ENCODE measurements at regions not wholly inside any gene's neighbourhood (a gene's known extent, or its start where the extent isn't known, plus 50 kb on each side); places are given as distances from the start of the nearest gene placed in this dataset.

DNA sequence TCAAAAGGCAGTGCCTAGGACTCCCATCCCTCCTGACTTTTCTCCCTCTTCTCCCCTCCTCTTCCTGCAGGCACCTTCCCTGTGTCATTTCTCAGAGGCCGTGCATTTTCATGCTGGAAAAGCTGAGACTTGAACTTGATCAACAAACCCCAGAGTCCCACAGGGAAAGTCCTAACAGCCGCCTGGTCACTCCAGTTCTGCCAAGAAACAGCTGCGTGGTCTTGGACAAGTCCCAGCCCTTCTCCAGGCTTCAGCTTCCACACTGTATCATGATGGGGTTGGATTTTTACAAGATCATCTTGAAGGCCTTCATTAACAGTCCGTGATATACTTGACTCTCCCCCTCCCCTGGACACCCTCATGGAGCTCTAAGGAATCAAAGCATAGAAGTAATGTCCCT, 366.0 kb downstream of the BCOR start:
- Histone ChIP-seq H3K9me3 (ENCODE audit: insufficient read depth, low read depth, low read length) (no peaks in the 10 kb centered on the region), H3K4me1 (ENCODE audit: insufficient read depth, low read length) (peaks cover 5% of the 10 kb centered on the region; the same call in 1 of the 2 replicates), H3K27me3 (ENCODE audit: insufficient read depth, low read length) (no peaks in the 10 kb centered on the region), H3K27ac (ENCODE audit: low read depth, low read length) (no peak overlapping the region), H3K4me3 (ENCODE audit: low read length) (no peak overlapping the region), H3K9ac (ENCODE audit: low read depth, low read length) (no peak overlapping the region), H3K36me3 (ENCODE audit: insufficient read depth, low read length) (no peaks in the 10 kb centered on the region)
- 92% methylated on average over 3 of the region's 4 CpGs for WGBS

DNA sequence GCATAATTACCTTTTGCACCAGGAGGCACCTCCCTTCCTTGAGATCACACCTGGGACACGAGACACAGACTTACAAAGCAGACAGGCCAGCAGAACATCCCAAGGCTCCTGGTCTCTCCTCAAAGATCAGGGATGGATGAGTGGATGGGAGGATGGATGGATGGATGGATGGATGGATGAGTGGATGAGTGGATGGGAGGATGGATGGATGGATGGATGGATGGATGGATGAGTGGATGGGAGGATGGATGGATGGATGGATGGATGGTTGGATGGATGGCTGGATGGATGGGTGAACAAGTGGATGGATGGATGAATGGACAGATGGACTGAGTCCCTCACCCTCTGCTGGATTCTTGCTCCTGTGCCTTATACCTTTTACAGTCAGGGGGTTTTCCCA, 364.0 kb downstream of the BCOR start:
- Histone ChIP-seq H3K27ac (ENCODE audit: low read depth, low read length) (no peak overlapping the region), H3K27me3 (ENCODE audit: insufficient read depth, low read length) (no peaks in the 10 kb centered on the region), H3K36me3 (ENCODE audit: insufficient read depth, low read length) (no peaks in the 10 kb centered on the region), H3K9me3 (ENCODE audit: insufficient read depth, low read depth, low read length) (no peaks in the 10 kb centered on the region), H3K4me3 (ENCODE audit: low read length) (no peak overlapping the region), H3K9ac (ENCODE audit: low read depth, low read length) (no peak overlapping the region), H3K4me1 (ENCODE audit: insufficient read depth, low read length) (peaks cover 5% of the 10 kb centered on the region; the same call in 1 of the 2 replicates)
- WGBS: 92% methylated on average over 1 of the region's 1 CpG

DNA sequence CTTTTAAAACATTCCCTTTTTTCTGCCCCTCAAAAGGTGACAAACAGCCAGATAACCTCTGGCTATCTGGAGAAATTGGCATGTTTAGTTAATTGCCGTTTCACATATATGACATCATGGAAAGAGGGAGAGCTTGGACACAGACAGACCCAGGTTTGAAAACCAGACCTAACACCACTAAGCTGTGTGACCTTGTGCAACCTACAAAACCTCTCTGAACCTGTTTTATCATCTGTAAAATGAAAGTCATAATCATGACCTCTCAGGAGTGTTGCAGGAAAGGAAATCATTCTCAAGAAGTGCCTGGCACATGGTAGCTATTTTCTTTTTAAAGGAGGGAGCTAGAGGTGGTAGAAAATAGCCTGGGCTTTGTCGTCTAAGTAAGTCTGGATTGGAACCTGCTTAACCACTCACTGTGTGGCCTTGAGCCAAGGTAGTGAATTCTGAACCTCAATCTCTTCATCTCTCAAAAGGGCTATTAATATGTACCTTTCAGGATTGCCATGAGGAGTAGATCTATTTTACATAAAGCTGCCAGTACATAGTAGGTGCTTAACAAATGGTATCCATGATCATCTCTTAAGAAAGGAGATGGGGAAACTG, 363.5 kb downstream of the BCOR start:
- 79% methylated on average over 2 of the region's 2 CpGs for WGBS
- no peak overlapping the region for H3K27ac ChIP-seq (ENCODE audit: low read depth, low read length)
- H3K9ac ChIP-seq (ENCODE audit: low read depth, low read length): no peak overlapping the region
- H3K36me3 ChIP-seq (ENCODE audit: insufficient read depth, low read length): no peaks in the 10 kb centered on the region
- peaks cover 5% of the 10 kb centered on the region; the same call in 1 of the 2 replicates for H3K4me1 ChIP-seq (ENCODE audit: insufficient read depth, low read length)
- no peaks in the 10 kb centered on the region for H3K27me3 ChIP-seq (ENCODE audit: insufficient read depth, low read length)
- no peaks in the 10 kb centered on the region for H3K9me3 ChIP-seq (ENCODE audit: insufficient read depth, low read depth, low read length)
- H3K4me3 ChIP-seq (ENCODE audit: low read length): no peak overlapping the region

DNA sequence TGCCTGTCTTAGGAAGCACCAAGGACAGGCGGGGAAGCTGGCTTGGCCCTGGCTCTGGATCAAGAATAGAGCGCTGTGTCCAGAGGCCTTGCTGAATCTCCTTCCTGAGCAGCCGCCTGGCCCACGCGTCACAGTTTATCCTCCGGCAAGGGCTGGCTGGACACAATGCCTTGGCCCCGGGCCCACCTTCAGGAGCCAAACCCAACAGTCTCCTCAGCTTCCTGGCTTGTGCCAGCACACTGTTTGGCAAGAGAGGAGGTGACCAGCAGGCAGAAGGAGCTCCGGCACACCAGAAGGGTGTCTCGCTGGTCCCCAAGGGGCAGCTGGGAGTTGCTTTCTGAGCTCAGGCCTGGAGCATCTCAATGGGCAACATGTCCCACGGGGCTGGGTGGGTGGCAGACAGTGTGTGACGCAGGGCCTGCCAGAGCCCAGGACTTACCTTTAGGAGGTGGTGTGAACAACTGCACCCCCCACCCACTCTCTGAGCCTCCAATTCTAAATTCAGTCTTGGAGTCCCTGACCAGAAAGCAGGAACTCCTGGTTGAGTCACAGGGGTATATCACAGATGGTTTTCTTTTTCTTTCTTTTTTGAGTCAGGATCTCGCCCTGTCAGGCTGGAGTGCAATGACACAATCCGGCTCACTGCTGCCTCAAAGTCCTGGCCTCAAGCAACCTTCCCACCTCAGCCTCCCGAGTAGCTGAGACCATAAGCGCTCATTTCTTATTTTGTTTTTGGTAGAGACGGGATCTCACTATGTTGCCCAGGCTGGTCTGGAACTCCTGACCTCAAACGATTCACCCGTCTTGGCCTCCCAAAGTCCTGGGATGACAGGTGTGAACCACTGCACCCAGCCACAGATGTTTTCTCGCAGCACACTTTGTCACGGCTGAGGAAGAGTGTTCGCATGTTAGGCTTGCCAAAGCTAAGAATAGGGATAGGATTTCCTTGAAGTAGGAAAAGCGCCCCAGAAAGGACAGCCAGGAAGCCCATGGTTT, 361.2 kb downstream of the BCOR start:
- Histone ChIP-seq H3K4me1 (ENCODE audit: insufficient read depth, low read length) (no peaks in the 10 kb centered on the region), H3K4me3 (ENCODE audit: low read length) (no peak overlapping the region), H3K9me3 (ENCODE audit: insufficient read depth, low read depth, low read length) (no peaks in the 10 kb centered on the region), H3K27ac (ENCODE audit: low read depth, low read length) (no peak overlapping the region), H3K9ac (ENCODE audit: low read depth, low read length) (no peak overlapping the region), H3K36me3 (ENCODE audit: insufficient read depth, low read length) (no peaks in the 10 kb centered on the region), H3K27me3 (ENCODE audit: insufficient read depth, low read length) (no peaks in the 10 kb centered on the region)
- 93% methylated on average over 22 of the region's 22 CpGs for WGBS

DNA sequence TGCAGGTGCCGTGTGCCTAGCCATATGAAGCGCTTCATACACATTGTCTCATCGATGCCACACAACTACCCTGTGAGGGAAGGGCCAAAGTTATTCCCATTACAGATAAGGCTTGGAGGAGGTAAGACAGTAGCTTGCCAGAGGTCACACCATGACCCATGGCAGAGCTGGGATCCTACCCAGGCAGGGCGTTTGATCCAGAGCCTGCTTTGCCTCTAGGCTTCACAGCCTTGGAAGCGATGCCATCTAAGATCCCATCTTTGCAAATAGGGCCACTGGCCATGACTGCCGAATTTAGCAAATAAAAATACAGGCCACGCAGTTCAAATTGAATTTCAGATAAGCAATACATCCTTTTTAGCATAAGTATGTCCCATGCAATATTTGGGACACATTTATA, 358.2 kb downstream of the BCOR start:
- no peaks in the 10 kb centered on the region for H3K36me3 ChIP-seq (ENCODE audit: insufficient read depth, low read length)
- no peaks in the 10 kb centered on the region for H3K4me1 ChIP-seq (ENCODE audit: insufficient read depth, low read length)
- WGBS: 94% methylated on average over 7 of the region's 7 CpGs
- no peaks in the 10 kb centered on the region for H3K9me3 ChIP-seq (ENCODE audit: insufficient read depth, low read depth, low read length)
- H3K4me3 ChIP-seq (ENCODE audit: low read length): no peak overlapping the region
- no peak overlapping the region for H3K27ac ChIP-seq (ENCODE audit: low read depth, low read length)
- no peaks in the 10 kb centered on the region for H3K27me3 ChIP-seq (ENCODE audit: insufficient read depth, low read length)
- H3K9ac ChIP-seq (ENCODE audit: low read depth, low read length): no peak overlapping the region

DNA sequence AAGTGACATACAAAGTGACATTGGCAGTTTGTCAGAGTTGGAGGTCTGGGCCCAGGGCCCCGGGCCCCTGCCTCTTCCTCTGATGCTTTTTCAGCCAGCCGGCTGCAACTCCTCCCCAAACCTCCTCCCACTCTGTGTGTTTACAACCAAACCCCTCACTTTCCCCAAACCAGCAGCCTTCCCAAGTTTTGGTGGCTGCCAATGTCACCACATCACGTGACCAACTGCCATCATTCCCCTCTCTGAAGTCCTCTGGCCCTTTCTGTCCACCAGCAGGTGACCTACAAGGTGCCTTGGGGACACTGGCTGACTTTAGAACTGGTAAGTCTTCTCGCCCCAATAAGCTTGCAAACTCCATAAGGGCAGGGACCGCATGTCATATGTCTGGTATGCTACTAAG, 357.7 kb downstream of the BCOR start:
- no peaks in the 10 kb centered on the region for H3K4me1 ChIP-seq (ENCODE audit: insufficient read depth, low read length)
- H3K4me3 ChIP-seq (ENCODE audit: low read length): no peak overlapping the region
- 82% methylated on average over 5 of the region's 5 CpGs for WGBS
- no peaks in the 10 kb centered on the region for H3K9me3 ChIP-seq (ENCODE audit: insufficient read depth, low read depth, low read length)
- no peaks in the 10 kb centered on the region for H3K36me3 ChIP-seq (ENCODE audit: insufficient read depth, low read length)
- H3K27ac ChIP-seq (ENCODE audit: low read depth, low read length): no peak overlapping the region
- no peak overlapping the region for H3K9ac ChIP-seq (ENCODE audit: low read depth, low read length)
- H3K27me3 ChIP-seq (ENCODE audit: insufficient read depth, low read length): no peaks in the 10 kb centered on the region

DNA sequence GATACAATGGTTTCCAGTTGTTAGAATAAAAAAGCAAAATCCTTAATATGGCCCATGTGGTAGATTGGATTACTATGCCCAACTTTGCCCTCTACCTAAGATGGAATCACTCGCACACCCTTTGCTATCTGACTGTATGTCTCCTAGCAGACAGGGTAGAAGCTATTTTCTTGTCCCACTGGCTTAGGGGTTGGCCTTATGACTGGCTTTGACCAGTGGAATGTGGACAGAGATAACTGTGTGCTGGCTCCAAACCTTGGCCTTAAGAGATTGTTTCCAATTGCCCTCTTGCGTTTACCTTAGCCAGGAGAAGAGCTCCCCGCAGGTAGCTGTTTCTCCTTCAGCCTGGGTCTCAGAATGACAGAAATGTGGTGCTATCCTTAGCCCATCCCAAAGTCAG, 355.9 kb downstream of the BCOR start:
- Histone ChIP-seq H3K27ac (ENCODE audit: low read depth, low read length) (no peak overlapping the region), H3K9ac (ENCODE audit: low read depth, low read length) (no peak overlapping the region), H3K9me3 (ENCODE audit: insufficient read depth, low read depth, low read length) (no peaks in the 10 kb centered on the region), H3K36me3 (ENCODE audit: insufficient read depth, low read length) (no peaks in the 10 kb centered on the region), H3K27me3 (ENCODE audit: insufficient read depth, low read length) (no peaks in the 10 kb centered on the region), H3K4me3 (ENCODE audit: low read length) (no peak overlapping the region), H3K4me1 (ENCODE audit: insufficient read depth, low read length) (no peaks in the 10 kb centered on the region)
- 98% methylated on average over 3 of the region's 3 CpGs for WGBS

DNA sequence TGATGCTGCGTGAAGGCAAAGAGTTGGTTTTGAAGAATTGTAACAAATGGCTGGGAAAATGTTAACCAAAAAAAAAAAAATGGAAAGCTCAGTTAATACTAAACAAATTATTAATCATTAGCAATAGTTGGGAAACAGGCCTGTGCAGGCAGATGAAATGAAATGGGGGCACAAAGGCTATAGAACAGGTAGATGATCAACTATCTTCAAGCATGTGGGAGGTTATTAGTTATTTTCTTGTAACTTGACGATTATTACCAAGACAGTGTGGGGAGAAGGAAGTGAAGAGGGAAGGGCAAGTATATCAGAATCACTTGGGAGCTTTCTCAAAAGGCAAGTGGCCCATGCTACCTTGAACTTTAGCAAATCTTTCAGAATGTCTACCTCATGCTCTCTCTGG, 351.9 kb downstream of the BCOR start:
- Histone ChIP-seq H3K36me3 (ENCODE audit: insufficient read depth, low read length) (no peaks in the 10 kb centered on the region), H3K9ac (ENCODE audit: low read depth, low read length) (no peak overlapping the region), H3K27me3 (ENCODE audit: insufficient read depth, low read length) (no peaks in the 10 kb centered on the region), H3K4me1 (ENCODE audit: insufficient read depth, low read length) (no peaks in the 10 kb centered on the region), H3K4me3 (ENCODE audit: low read length) (no peak overlapping the region), H3K27ac (ENCODE audit: low read depth, low read length) (no peak overlapping the region), H3K9me3 (ENCODE audit: insufficient read depth, low read depth, low read length) (no peaks in the 10 kb centered on the region)
- WGBS: 100% methylated on average over 1 of the region's 2 CpGs

DNA sequence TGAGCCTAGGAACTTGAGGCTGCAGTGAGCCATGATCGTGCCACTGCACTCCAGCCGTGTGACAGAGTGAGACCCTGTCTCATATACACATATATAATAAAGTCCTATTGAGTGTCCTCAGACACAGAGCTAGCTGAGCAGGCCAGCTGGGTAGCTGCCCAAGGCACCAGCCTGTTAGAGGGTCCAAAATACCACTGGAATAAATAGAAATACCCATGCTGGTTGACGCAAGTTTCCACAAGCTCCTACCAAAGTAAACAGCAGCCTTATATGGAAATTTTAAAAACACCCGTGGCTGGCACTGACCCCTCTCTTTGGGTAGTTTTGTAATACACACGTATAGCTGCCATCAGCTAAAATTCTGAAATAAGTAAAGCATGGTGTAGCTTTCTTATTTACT, 348.6 kb downstream of the BCOR start:
- Histone ChIP-seq H3K9me3 (ENCODE audit: insufficient read depth, low read depth, low read length) (no peaks in the 10 kb centered on the region), H3K27ac (ENCODE audit: low read depth, low read length) (no peak overlapping the region), H3K36me3 (ENCODE audit: insufficient read depth, low read length) (no peaks in the 10 kb centered on the region), H3K27me3 (ENCODE audit: insufficient read depth, low read length) (no peaks in the 10 kb centered on the region), H3K4me1 (ENCODE audit: insufficient read depth, low read length) (no peaks in the 10 kb centered on the region), H3K9ac (ENCODE audit: low read depth, low read length) (no peak overlapping the region), H3K4me3 (ENCODE audit: low read length) (no peak overlapping the region)
- 92% methylated on average over 2 of the region's 5 CpGs for WGBS

DNA sequence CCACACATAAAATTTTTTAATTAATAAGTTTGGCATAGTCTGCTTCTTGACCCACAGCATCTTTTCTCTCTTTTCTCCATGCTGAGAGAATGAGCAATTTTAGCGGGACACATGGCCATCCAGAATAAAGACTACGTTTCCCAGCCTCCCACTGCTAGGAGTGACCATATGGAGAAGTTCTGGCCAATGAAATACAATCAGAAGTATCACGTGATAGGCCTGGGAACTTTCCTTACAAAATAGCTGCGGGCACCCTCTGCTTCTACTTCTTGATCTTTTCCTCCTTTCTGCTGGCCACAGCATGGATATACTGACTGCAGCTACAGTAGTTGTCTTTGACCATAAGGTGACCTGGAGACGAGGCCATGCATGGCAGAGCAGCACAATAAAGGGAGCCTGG, 348.0 kb downstream of the BCOR start:
- Histone ChIP-seq H3K4me3 (ENCODE audit: low read length) (no peak overlapping the region), H3K9me3 (ENCODE audit: insufficient read depth, low read depth, low read length) (no peaks in the 10 kb centered on the region), H3K27me3 (ENCODE audit: insufficient read depth, low read length) (no peaks in the 10 kb centered on the region), H3K4me1 (ENCODE audit: insufficient read depth, low read length) (no peaks in the 10 kb centered on the region), H3K36me3 (ENCODE audit: insufficient read depth, low read length) (no peaks in the 10 kb centered on the region), H3K27ac (ENCODE audit: low read depth, low read length) (no peak overlapping the region), H3K9ac (ENCODE audit: low read depth, low read length) (no peak overlapping the region)
- 72% methylated on average over 5 of the region's 5 CpGs for WGBS

DNA sequence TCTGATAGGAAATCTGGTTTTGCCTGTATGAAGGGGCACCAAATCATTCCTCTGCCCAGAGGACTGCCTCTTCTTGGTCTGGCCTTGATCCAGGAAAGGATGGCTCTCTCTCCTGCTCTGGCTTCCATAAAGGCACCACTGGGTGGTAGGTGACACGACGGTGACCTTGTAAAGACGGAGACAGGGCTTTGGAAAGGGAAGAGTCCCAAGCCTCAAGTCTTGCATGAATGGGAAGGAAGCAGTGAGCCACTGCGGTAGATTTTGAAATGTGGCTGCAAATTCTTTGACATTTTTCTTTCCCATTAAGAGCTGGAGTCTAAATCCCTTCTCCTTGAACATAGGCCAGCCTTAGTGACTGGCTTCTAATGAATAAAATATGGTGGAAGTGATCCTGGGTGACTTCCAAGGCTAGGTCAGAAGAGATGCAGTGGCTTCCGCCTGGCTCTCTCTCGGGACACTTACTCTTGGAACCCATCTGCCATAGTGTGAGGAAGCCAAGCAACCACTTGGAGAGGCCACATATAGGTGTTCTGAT, 347.4 kb downstream of the BCOR start:
- Histone ChIP-seq H3K9ac (ENCODE audit: low read depth, low read length) (no peak overlapping the region), H3K4me3 (ENCODE audit: low read length) (no peak overlapping the region), H3K4me1 (ENCODE audit: insufficient read depth, low read length) (no peaks in the 10 kb centered on the region; the same call in 1 of the 2 replicates), H3K36me3 (ENCODE audit: insufficient read depth, low read length) (no peaks in the 10 kb centered on the region), H3K27ac (ENCODE audit: low read depth, low read length) (no peak overlapping the region), H3K27me3 (ENCODE audit: insufficient read depth, low read length) (no peaks in the 10 kb centered on the region), H3K9me3 (ENCODE audit: insufficient read depth, low read depth, low read length) (no peaks in the 10 kb centered on the region)
- 92% methylated on average over 6 of the region's 6 CpGs for WGBS

All from HUES64 (cell line).